Activated CD8-positive, alpha-beta memory T cell treated with anti-CD3 and anti-CD28 coated beads, Interleukin-2, amount 50 U/mL, for 48 hours (primary cell): ENCODE measurements at regions not wholly inside any gene's neighbourhood (a gene's known extent, or its start where the extent isn't known, plus 50 kb on each side); places are given as distances from the start of the nearest gene placed in this dataset.

ENCODE experiments used
- DNase-seq: peaks from one replicate; pipeline ENCODE4 v3.0.0-alpha.2; 2020

DNA sequence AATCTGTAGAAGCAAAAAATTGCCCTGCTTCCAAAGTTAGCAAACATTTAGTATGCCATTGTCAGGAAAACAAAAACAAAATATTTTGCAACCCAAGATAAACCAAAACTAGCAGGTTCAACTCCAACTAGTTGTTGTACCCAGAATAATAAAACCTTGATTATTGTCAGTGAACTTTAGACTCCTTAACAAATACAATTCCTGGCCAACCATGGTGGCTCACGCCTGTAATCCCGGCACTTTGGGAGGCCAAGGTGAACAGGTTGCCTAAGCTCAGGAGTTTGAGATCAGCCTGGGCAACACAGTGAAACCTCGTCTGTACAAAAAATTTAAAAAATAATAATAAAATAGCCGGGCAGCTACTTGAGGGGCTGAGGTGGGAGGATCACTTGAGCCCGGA, 53.6 kb upstream of the EPCAM start:
- no peak for DNase-seq

GRCh38 chr2:47313728-47314127, 55.4 kb upstream of the EPCAM start:
- no peak for DNase-seq

DNA sequence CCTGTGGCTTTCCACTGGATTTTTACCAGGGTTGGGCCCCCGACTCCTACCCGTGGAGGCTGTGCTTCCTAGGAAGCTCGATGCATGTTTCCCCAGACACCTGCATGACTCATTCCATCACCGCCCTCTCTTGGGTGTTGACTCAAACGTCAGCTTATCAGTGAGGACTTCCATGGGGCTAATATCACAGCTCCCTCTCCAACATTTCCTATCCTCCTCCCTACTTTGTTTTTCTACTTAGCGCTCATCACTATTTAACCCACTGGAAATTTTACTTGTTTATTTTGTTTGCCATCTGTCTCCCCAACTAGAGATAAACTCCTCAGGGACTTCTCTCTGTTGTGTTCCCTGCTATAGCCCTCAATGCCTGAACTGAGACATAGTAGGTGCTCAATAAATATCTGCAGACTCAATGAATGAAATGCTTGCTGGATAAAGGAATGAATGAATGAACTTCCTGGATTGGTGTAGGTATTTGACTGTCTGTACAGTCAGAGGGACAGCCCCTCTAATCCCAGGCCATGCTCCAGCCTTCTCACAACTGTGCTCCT, 55.9 kb upstream of the EPCAM start:
- DNase-seq, result no peak

DNA sequence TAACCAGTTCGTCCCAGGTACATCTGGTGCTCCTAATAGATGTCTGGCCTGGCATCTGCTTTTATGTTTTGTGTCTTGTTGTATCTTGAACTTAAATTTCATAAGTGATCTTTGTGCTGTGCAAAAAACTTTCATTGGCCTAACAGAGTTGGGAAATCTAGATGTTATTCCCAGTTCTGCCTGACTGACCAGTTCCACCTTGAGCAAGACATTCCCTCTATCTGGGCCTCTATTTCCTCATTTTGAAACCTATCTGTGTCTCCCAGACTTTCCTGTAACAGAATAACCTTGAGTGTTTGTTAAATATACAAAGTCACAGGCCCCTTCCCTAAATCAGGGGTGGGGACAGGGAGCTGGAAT, 56.6 kb upstream of the EPCAM start:
- no peak for DNase-seq

DNA sequence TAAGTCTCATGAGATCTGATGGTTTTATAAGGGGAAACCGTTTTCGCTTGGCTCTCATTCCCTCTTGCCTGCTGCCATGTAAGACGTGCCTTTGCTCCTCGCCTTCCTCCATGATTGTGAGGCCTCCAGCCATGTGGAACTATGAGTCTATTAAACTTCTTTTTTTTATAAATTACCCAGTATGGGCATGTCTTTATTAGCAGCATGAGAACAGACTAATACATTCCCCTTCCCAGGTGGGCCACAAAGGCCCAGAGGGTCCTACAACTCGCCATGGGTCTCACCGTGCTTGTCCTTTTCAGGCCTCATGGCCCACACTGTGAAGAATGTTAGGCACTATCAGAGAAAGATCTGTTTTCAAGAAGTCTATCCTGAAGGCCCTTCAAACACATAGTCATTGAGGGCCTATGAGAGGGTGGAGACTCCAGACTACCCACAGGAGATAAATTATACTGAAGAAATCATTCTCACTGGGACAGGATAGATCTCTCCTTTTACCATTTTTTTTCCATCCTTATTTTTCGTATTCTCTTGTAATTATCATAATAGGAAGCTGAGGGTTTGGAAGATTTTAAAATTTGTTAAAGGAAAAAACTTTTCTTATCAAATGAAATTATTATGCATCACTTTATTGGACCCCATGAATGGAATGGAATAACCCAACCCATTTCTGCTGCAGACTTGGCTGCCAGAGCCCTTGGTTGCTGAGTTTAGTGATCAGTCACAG, 57.2 kb upstream of the EPCAM start:
- DNase-seq, result no peak

GRCh38 chr2:47310801-47311560, 58.1 kb upstream of the EPCAM start:
- no peak for DNase-seq

- no peak for DNase-seq
Observed at GRCh38 chr2:47309952-47310800, 58.9 kb upstream of the EPCAM start.

DNA sequence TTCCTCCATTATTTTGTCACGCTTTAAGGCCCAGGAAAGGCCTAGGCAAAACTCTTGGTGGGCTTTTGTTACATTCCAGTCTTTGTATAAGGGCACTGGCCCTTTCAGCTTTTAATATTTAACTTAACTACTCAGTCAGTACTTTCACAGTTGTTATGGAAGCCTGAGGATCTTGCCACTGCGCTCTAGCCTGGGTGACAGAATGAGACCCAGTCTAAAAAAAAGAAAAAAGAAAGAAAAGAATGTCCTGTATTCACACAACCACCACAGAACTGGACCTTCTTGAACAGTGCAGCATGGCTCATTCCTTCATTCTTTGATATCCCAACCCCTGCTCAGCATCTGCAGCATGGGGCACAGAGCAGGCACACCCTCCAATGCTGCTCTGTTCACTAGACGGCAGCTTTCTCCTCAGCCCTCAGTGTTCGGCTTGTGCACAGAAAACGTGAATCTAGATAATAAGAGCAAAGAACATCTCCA, 59.6 kb upstream of the EPCAM start:
- DNase-seq, result no peak

- no peak for DNase-seq
Observed at GRCh38 chr2:47307066-47307465, 62.0 kb upstream of the EPCAM start.

DNA sequence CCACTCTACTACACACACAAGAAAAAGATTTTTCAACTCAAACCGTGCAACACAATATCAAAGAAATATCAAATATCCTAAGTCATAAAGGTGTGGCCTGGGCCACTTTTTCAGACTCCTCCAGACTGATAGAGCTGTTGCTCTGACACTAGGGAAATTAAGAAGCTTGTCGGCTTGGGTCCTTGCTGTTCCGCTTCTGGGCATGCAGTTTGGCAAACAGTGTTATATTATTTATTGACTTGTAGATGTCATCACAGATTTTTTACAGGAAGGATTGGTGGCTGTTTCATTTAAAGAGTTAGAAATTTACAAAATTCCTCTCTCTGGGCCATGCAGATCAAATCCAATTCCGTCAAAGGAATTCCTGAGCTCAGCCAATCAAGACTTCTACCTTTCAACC, 64.5 kb upstream of the EPCAM start:
- no peak for DNase-seq

DNA sequence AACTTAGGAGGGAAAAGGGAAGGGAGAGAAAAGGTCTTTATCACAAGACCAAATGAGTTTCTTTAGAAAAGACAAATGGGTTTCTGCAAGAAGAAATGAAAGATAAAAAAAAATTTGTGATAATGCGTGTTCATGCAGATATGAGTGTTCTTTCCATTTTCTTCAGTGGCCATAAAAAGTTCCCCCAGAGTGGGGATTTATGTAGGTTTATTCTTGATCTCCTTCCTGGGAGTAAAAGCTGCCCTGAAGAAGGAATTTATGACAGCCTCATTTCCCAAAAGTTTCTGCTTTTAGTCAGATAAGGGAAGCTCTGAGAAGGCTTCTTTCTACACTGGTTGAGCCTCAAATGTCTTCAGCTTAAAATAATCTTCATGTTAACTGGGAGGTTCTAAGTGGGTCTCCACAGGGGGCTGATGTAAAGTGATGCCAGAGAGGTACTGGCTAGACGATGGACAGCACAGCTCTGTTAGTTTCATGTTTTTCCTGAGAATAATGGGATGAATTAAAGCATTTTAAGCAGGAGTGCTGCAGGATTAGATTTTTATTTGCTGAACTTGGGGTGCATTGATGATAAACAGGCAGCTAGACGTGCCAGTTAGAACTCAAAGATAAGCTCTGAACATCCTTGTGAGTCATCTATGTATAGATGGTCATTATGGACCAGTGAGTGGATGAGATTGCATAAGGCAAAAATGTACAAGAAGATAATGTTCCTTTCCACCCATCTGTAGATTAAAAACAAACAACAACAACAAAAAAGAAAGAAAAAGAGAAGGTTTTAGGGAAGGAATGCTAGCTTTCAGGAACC, 65.6 kb upstream of the EPCAM start:
- DNase-seq, result no peak

DNA sequence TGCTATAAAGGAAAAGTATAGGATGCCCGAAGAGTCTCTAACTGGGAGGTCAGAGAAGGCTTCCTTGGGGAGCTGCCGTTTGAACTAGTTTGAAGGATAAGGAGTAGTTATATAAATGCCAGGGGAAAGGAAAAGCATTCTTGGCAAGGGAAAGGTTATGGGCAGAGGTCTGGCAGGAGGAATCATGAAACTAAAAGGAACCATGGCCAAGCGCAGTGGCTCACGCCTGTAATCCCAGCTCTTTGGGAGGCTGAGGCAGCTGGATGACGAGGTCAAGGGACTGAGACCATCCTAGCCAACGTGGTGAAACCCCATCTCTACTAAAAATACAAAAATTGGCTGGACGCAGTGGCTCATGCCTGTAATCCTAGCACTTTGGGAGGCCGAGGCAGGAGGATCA, 66.8 kb upstream of the EPCAM start:
- DNase-seq, result no peak

DNA sequence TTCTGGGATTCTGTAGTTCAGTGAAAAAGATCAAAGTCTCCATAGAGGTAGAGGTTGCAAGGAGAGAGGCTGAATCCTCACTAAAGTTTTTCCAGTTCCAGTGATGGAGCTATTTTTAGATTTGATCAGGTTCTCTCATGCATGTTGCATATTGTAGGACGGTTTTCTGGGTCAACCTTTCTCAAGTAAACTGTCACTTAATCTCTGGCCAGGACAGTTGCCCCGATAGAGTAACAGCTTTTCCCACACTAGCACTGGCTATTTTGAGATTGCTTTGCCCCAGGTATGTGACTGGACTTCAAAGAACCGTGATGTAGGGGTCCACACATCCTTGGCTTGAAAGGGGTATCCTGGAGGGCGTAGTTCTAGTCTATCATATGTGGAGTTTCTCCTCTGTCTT, 67.4 kb upstream of the EPCAM start:
- DNase-seq, result no peak

DNA sequence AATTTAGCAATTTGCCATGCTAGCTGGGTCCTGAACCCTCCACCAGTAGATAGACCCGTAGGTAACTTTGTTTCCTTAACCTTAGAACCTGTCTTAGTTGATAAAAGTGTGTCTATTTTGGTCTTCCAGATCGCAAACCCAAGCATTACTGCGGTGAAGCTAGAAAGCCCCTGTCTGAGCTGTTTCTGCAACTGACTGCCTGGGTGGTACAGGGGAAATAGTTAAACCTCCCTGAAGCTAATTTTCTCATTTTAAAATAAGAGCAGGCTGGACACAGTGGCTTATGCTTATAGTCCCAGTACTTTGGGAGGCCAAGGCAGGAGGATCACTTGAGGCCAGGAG, 67.9 kb upstream of the EPCAM start:
- no peak for DNase-seq

DNA sequence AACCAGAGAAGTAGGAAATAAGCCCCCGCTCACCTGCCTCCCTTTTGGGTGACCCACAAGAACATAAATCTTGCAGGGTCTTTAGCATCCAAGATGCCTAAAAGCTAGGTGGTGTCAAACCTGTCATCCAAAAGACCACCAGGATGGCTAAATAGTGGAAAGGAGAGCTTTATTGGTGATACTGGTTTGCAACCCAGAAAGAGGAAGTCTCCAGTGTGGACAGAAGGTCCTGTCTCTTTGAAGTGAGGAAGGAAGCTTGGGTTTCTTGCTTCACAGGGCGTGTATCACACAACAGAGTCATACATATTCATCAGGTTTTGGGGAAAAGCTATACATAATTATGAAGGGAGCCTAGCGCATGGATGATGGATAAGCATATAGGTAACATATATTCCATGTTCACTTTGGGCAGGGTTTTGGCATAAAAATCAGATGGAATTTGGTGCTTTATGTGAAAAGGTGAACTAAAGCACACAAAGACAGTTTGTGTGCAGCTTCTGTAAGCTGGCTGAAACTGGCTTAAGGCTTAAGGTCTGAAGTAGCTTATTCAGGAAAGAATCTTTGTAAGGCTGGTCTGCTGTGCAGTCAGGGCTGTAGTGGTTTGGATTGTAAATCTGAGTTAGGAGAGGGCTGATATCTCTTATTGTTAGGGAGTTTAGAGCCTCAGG, 68.4 kb upstream of the EPCAM start:
- no peak for DNase-seq

- no peak for DNase-seq
Observed at GRCh38 chr2:47300081-47300480, 69.0 kb upstream of the EPCAM start.

DNA sequence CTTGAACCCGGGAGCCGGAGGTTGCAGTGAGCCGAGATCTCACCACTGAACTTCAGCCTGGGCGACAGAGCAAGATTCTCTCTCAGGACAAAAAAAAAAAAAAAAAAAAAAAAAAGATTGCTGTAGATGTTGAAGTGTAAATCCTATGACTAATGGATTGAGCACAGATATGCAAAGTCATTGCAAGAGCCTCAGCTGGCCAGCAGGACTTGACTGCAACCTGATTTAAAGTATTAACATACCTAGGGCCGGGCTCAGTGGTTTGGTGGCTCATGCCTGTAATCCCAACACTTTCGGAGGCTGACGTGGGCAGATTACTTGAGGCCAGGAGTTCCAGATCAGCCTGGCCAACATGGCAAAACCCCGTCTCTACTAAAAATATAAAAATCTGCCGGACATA, 69.6 kb upstream of the EPCAM start:
- DNase-seq, result no peak

- DNase-seq, result no peak
Observed at GRCh38 chr2:47298771-47299170, 70.3 kb upstream of the EPCAM start.

DNA sequence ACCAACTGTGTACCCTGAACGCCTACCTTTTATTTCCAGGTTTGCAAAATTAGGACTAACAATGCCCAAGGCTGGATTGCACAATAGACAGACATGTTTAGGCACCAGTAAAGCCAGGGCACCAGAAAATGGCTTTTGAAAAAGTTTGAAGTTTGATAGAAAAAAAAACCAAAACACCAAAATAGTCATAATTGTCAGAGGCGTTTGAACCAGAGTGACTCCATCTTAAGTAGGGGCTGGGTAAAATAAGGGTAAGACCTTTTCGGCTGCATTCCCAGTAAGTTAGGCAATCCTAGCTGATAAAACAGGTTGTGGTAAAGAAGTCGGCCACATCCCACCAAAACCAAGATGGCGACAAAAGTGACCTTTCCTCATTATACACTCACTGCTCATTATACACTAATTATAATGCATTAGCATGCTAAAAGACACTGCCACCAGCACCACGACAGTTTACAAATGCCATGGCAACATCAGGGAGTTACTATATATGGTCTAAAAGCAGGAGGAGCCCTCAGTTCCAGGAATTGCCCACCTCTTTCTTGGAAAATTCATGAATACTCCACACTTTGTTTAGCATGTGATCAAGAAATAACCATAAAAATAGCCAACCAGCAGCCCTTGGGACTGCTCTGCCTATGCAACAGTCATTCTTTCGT, 71.2 kb upstream of the EPCAM start:
- no peak for DNase-seq

DNA sequence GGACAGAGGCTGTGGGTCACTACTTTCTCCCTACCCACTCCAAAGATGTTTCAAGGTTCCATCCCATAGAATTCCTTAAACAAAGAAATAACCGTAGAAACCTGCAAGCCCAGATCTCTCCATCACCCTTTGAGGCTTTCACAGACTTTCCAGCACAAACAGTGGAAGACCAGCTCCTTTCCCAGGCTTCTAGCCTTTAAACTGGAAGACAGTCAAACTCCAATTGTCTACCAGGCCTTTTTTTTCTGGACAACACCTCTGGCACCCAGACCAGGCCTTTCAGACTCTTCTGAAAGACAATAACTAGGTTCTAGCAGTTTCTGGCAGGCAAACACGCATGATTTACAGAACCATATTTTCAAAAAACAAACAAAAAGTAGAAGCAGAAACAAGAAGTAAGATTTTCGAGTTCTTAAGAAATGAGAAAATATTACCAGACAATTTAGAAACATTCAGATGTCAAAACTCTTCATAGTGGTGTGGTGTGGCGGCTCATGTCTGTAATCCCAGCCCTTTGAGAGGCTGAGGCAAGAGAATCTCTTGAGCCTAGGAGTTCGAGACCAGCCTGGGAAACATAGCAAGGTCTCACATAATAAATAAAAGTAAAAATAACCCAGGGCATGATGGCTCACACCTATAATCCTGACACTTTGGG, 73.0 kb upstream of the EPCAM start:
- no peak for DNase-seq
